Breast epithelium (tissue), 4 donors: ENCODE measurements at regions not wholly inside any gene's neighbourhood (a gene's known extent, or its start where the extent isn't known, plus 50 kb on each side); places are given as distances from the start of the nearest gene placed in this dataset.
A peak's percentile ranks its signal among the peaks of the same experiment; 100 is the strongest.

Source experiments
- DNase-seq, 2 donors: peaks; one replicate each; pipeline ENCODE4 v3.0.0-alpha.2; 2019; ENCODE audit warnings: low spot score in 2 of 2
- H3K27ac ChIP-seq, 2 donors: fragments of 200-600 bp; sonication (generic) in 1 of 2; one replicate each; pipeline ENCODE4 v1.5.1; 2016 to 2019; ENCODE audit warnings: mild to moderate bottlenecking in 1 of 2
- H3K27me3 ChIP-seq, 2 donors: fragments of 200-600 bp; sonication (generic) in 1 of 2; one replicate each; pipeline versions ENCODE4 v1.5.1 to v1.6.0; 2017 to 2019; ENCODE audit warnings: control low read depth in 1 of 2, mild to moderate bottlenecking in 1 of 2
- H3K36me3 ChIP-seq: fragments of 200-600 bp; one replicate; pipeline ENCODE4 v1.5.1; 2019
- H3K4me1 ChIP-seq, 2 donors: fragments of 200-600 bp; sonication (generic); one replicate each; pipeline ENCODE4 v1.5.1; 2016 to 2019; ENCODE audit warnings: control low read depth in 1 of 2
- H3K4me3 ChIP-seq, 3 donors: fragments of 200-600 bp; sonication (generic); 1 replicate in 2 of 3; 2 replicates in 1 of 3; pipeline ENCODE4 v1.5.1; 2016 to 2019; ENCODE audit warnings: mild to moderate bottlenecking in 3 of 3, moderate library complexity in 2 of 3
- H3K9me3 ChIP-seq, 2 donors: fragments of 200-600 bp; sonication (generic) in 1 of 2; one replicate each; pipeline ENCODE4 v1.5.1; 2016 to 2019; ENCODE audit warnings: control low read depth in 1 of 2
- POLR2A ChIP-seq: fragments of 450-650 bp; IDR thresholded peaks from one replicate; pipeline ENCODE4 v1.6.1; 2016; ENCODE audit warnings: antibody characterized with exemption, mild to moderate bottlenecking, moderate library complexity
- POLR2AphosphoS5 ChIP-seq, 3 donors: sonication (generic); formaldehyde crosslinking; IDR thresholded peaks; one replicate each; pipeline ENCODE4 v1.6.1; 2017; ENCODE audit warnings: antibody characterized with exemption in 3 of 3
- intact Hi-C: fragments of 100-400 bp; cut with DNase I; formaldehyde crosslinking; loops from one replicate; pipeline ENCODE4 v1.15.1; 2023; ENCODE audit warnings: low total_unique reads
- TF ChIP-seq, protein P1 (sequence below), 3 donors: fragments of 450-650 bp; IDR thresholded peaks; one replicate each; pipeline ENCODE4 v1.5.1; 2016 to 2017; ENCODE audit warnings: antibody characterized with exemption in 3 of 3, mild to moderate bottlenecking in 3 of 3, moderate library complexity in 3 of 3

DNA sequence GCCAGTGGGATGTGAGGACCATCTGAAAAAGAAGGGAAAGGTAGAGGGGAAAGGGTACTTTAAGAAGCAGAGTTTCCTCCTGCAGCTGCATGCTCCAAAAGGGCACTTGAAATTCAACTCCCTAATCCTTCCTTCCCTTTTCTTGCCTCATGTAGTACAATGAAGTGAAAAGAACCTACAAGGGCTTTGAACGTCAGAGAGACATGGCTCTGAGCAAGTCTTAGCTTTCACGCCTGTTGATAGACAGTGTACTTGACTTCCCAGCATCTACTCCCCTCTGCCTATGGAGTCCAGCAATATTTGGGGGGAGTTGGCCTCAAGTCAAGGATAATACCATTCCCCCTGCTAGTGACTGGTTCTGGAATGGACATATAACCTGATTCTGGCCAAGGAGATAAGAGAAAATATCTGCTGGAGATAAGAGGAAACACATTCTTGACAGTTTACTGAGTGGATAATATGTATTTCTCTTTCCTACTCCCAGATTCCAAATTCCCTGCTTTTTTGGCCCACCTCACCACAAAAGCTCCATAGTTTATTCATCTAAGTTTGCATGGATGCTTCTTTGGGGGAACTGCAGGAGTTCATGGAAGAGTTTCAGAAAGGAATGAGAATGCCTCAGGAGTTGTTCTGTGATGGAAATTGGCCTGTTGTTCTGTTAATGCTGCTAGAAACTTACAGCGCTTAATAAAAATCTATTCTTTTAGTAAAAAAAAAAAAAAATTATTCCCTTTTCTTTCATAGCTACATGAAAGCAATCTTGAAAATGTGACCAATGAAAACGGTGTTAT is 193.0 kb upstream of the TPM1 start:
- Histone ChIP-seq H3K36me3 (no peaks in the 10 kb centered on the region), H3K4me3 (no peak overlapping the region), H3K4me1 (no peaks in the 10 kb centered on the region), H3K27ac (no peak overlapping the region), H3K9me3 (no peaks in the 10 kb centered on the region), H3K27me3 (no peaks in the 10 kb centered on the region)
- DNase-seq = no peak
- TF ChIP-seq POLR2A = no peak
- no peak for TF ChIP-seq POLR2AphosphoS5 (IDR thresholded peaks at IDR 0.05)
- TF ChIP-seq, protein P1, sequence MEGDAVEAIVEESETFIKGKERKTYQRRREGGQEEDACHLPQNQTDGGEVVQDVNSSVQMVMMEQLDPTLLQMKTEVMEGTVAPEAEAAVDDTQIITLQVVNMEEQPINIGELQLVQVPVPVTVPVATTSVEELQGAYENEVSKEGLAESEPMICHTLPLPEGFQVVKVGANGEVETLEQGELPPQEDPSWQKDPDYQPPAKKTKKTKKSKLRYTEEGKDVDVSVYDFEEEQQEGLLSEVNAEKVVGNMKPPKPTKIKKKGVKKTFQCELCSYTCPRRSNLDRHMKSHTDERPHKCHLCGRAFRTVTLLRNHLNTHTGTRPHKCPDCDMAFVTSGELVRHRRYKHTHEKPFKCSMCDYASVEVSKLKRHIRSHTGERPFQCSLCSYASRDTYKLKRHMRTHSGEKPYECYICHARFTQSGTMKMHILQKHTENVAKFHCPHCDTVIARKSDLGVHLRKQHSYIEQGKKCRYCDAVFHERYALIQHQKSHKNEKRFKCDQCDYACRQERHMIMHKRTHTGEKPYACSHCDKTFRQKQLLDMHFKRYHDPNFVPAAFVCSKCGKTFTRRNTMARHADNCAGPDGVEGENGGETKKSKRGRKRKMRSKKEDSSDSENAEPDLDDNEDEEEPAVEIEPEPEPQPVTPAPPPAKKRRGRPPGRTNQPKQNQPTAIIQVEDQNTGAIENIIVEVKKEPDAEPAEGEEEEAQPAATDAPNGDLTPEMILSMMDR (IDR thresholded peaks at IDR 0.05) = no peak
- intact Hi-C loops = no loop called here

- no peaks in the 10 kb centered on the region for H3K36me3 ChIP-seq
- no peaks in the 10 kb centered on the region for H3K4me1 ChIP-seq
- H3K27ac ChIP-seq = no peak overlapping the region
- intact Hi-C loops = no loop called here
- H3K27me3 ChIP-seq = no peaks in the 10 kb centered on the region
- H3K9me3 ChIP-seq = no peaks in the 10 kb centered on the region
- peak in 1 of 2 donors; percentile 66 for DNase-seq
- H3K4me3 ChIP-seq = no peak overlapping the region
- TF ChIP-seq POLR2AphosphoS5 (IDR thresholded peaks at IDR 0.05) (no peak), POLR2A (no peak)
- TF ChIP-seq, protein P1 (IDR thresholded peaks at IDR 0.05) = no peak
Observed at GRCh38 chr15:62850318-62850717, 192.2 kb upstream of the TPM1 start.

DNA sequence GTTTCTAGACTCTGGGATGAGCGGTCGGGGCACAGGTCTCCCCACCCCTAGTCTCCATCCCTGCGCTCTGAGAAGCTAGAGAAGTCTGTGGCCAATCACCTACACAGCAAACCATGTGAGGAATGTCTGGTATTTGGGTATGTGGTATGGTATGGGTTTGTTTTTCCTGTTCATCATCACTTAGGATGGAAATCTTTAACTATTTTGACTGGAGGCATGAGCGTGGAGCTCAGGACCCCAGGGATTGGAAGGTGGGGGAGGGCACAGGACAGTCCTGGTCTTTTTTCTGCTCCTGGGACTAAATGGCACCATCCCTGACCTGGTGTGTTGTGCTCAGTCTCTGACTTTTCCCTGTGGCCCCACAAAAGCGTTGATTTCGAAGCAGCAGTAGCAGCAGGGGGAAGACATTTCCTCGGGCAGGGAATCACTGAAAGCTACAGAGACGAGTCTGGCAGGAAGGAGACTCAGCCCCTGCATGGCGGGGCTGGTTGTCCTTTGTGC is 191.7 kb upstream of the TPM1 start:
- no peaks in the 10 kb centered on the region for H3K27me3 ChIP-seq
- TF ChIP-seq POLR2AphosphoS5 (IDR thresholded peaks at IDR 0.05) (no peak), POLR2A (no peak)
- TF ChIP-seq, protein P1 (IDR thresholded peaks at IDR 0.05) = no peak
- no peak overlapping the region for H3K27ac ChIP-seq
- intact Hi-C loops = no loop called here
- H3K4me3 ChIP-seq = no peak overlapping the region
- no peak for DNase-seq
- no peaks in the 10 kb centered on the region for H3K4me1 ChIP-seq
- no peaks in the 10 kb centered on the region for H3K36me3 ChIP-seq
- H3K9me3 ChIP-seq = no peaks in the 10 kb centered on the region

GRCh38 chr15:62853114-62853840 is 189.3 kb upstream of the TPM1 start:
- Histone ChIP-seq H3K36me3 (no peaks in the 10 kb centered on the region), H3K4me1 (no peaks in the 10 kb centered on the region), H3K27ac (peak overlapping the region; percentile 51 to 54), H3K9me3 (no peaks in the 10 kb centered on the region), H3K27me3 (no peaks in the 10 kb centered on the region), H3K4me3 (no peak overlapping the region)
- intact Hi-C loops = no loop called here
- TF ChIP-seq, protein P1 (IDR thresholded peaks at IDR 0.05) = no peak
- no peak for TF ChIP-seq POLR2A
- peak in 1 of 2 donors; percentile 73 for DNase-seq

GRCh38 chr15:62853841-62854225 is 188.7 kb upstream of the TPM1 start:
- Histone ChIP-seq H3K27ac (peak overlapping the region in 1 of 2 donors; percentile 51), H3K4me1 (no peaks in the 10 kb centered on the region), H3K9me3 (no peaks in the 10 kb centered on the region), H3K27me3 (no peaks in the 10 kb centered on the region), H3K4me3 (no peak overlapping the region), H3K36me3 (no peaks in the 10 kb centered on the region)
- intact Hi-C loops = no loop called here
- no peak for DNase-seq
- TF ChIP-seq POLR2AphosphoS5 (IDR thresholded peaks at IDR 0.05) = no peak
- no peak for TF ChIP-seq POLR2A
- TF ChIP-seq, protein P1 (IDR thresholded peaks at IDR 0.05) = no peak
